ENCODE measurements at regions not wholly inside any gene's neighbourhood (a gene's known extent, or its start where the extent isn't known, plus 50 kb on each side); places are given as distances from the start of the nearest gene placed in this dataset.

GRCh38 chr11:100619484-100619883 lies 67.6 kb upstream of the ARHGAP42 start:
- Mint-ChIP-seq H3K27me3 (no peaks in the 10 kb centered on the region), H3K4me3 (no peak overlapping the region), H3K27ac (no peak overlapping the region), H3K4me1 (no peaks in the 10 kb centered on the region), H3K9me3 (peaks cover 9 to 45% (median 20%) of the 10 kb centered on the region in 11 donors), H3K36me3 (peaks cover 0 to 11% (median 0%) of the 10 kb centered on the region in 5 donors)
- H3K36me3 ChIP-seq (ENCODE audit: control insufficient read depth in 2 of 3, insufficient read depth in 3 of 3, low read length in 3 of 3), result no peaks in the 10 kb centered on the region
- intact Hi-C loops (cut with micrococcal nuclease), result no loop called here
- no peaks in the 10 kb centered on the region for H3K4me1 ChIP-seq (ENCODE audit: control insufficient read depth in 2 of 2, insufficient read depth in 2 of 2, low read length in 2 of 2)
- no peaks in the 10 kb centered on the region for H3K27me3 ChIP-seq (ENCODE audit: control insufficient read depth in 2 of 2, insufficient read depth in 2 of 2, low read length in 2 of 2)
- ChIA-PET POLR2A (no interaction called here), CTCF (no interaction called here)
- H3K27ac ChIP-seq (ENCODE audit: low read depth, low read length), result no peak overlapping the region
- H3K4me3 ChIP-seq (ENCODE audit: low read length), result no peak overlapping the region
- DNase-seq (no peak), ATAC-seq (no peak)
- peaks cover 0 to 14% (median 0%) of the 10 kb centered on the region in 3 experiments for H3K9me3 ChIP-seq (ENCODE audit: control insufficient read depth in 2 of 3, low read length in 3 of 3)

GRCh38 chr11:100622404-100622803 lies 64.7 kb upstream of the ARHGAP42 start:
- ChIA-PET POLR2A (no interaction called here), CTCF (no interaction called here)
- DNase-seq, result no peak
- no peak for ATAC-seq
- intact Hi-C loops (cut with micrococcal nuclease), result no loop called here
- Histone ChIP-seq H3K27ac (ENCODE audit: low read depth, low read length) (no peak overlapping the region), H3K4me3 (ENCODE audit: low read length) (no peak overlapping the region), H3K9me3 (ENCODE audit: control insufficient read depth in 2 of 3, low read length in 3 of 3) (peaks cover 0 to 14% (median 0%) of the 10 kb centered on the region in 3 experiments), H3K36me3 (ENCODE audit: control insufficient read depth in 2 of 3, insufficient read depth in 3 of 3, low read length in 3 of 3) (no peaks in the 10 kb centered on the region), H3K27me3 (ENCODE audit: control insufficient read depth in 2 of 2, insufficient read depth in 2 of 2, low read length in 2 of 2) (no peaks in the 10 kb centered on the region), H3K4me1 (ENCODE audit: control insufficient read depth in 2 of 2, insufficient read depth in 2 of 2, low read length in 2 of 2) (no peaks in the 10 kb centered on the region)
- H3K4me1 Mint-ChIP-seq, result no peaks in the 10 kb centered on the region
- H3K27ac Mint-ChIP-seq, result no peak overlapping the region
- no peak overlapping the region for H3K4me3 Mint-ChIP-seq
- peaks cover 0 to 11% (median 0%) of the 10 kb centered on the region in 5 donors for H3K36me3 Mint-ChIP-seq
- no peaks in the 10 kb centered on the region for H3K27me3 Mint-ChIP-seq
- H3K9me3 Mint-ChIP-seq, result peaks cover 10 to 51% (median 21%) of the 10 kb centered on the region in 11 donors

GRCh38 chr11:100624346-100624745 lies 62.7 kb upstream of the ARHGAP42 start:
- Mint-ChIP-seq H3K27me3 (no peaks in the 10 kb centered on the region), H3K4me1 (no peaks in the 10 kb centered on the region), H3K36me3 (peaks cover 0 to 11% (median 0%) of the 10 kb centered on the region in 5 donors), H3K4me3 (no peak overlapping the region), H3K9me3 (peaks cover 8 to 44% (median 21%) of the 10 kb centered on the region in 11 donors), H3K27ac (peak overlapping the region in 1 of 9 donors; percentile 5)
- H3K27ac ChIP-seq (ENCODE audit: low read depth, low read length), result no peak overlapping the region
- no peak for ATAC-seq
- peaks cover 0 to 14% (median 0%) of the 10 kb centered on the region in 3 experiments for H3K9me3 ChIP-seq (ENCODE audit: control insufficient read depth in 2 of 3, low read length in 3 of 3)
- CTCF ChIA-PET, result no interaction called here
- POLR2A ChIA-PET, result no interaction called here
- no peak for DNase-seq
- no peaks in the 10 kb centered on the region for H3K27me3 ChIP-seq (ENCODE audit: control insufficient read depth in 2 of 2, insufficient read depth in 2 of 2, low read length in 2 of 2)
- H3K4me3 ChIP-seq (ENCODE audit: low read length), result no peak overlapping the region
- intact Hi-C loops (cut with micrococcal nuclease), result no loop called here
- no peaks in the 10 kb centered on the region for H3K4me1 ChIP-seq (ENCODE audit: control insufficient read depth in 2 of 2, insufficient read depth in 2 of 2, low read length in 2 of 2)
- no peaks in the 10 kb centered on the region for H3K36me3 ChIP-seq (ENCODE audit: control insufficient read depth in 2 of 3, insufficient read depth in 3 of 3, low read length in 3 of 3)

- POLR2A ChIA-PET, result no interaction called here
- DNase-seq (no peak), ATAC-seq (no peak)
- Histone ChIP-seq H3K36me3 (ENCODE audit: control insufficient read depth in 2 of 3, insufficient read depth in 3 of 3, low read length in 3 of 3) (no peaks in the 10 kb centered on the region), H3K9me3 (ENCODE audit: control insufficient read depth in 2 of 3, low read length in 3 of 3) (peaks cover 0 to 14% (median 0%) of the 10 kb centered on the region in 3 experiments), H3K4me1 (ENCODE audit: control insufficient read depth in 2 of 2, insufficient read depth in 2 of 2, low read length in 2 of 2) (no peaks in the 10 kb centered on the region), H3K4me3 (ENCODE audit: low read length) (no peak overlapping the region), H3K27ac (ENCODE audit: low read depth, low read length) (no peak overlapping the region), H3K27me3 (ENCODE audit: control insufficient read depth in 2 of 2, insufficient read depth in 2 of 2, low read length in 2 of 2) (no peaks in the 10 kb centered on the region)
- no peaks in the 10 kb centered on the region for H3K27me3 Mint-ChIP-seq
- peaks cover 0 to 11% (median 0%) of the 10 kb centered on the region in 5 donors for H3K36me3 Mint-ChIP-seq
- H3K27ac Mint-ChIP-seq, result no peak overlapping the region
- H3K9me3 Mint-ChIP-seq, result peaks cover 7 to 44% (median 21%) of the 10 kb centered on the region in 11 donors
- CTCF ChIA-PET, result no interaction called here
- intact Hi-C loops (cut with micrococcal nuclease), result no loop called here
- no peaks in the 10 kb centered on the region for H3K4me1 Mint-ChIP-seq
- H3K4me3 Mint-ChIP-seq, result no peak overlapping the region
Observed at GRCh38 chr11:100625041-100625440, 62.0 kb upstream of the ARHGAP42 start.

DNA sequence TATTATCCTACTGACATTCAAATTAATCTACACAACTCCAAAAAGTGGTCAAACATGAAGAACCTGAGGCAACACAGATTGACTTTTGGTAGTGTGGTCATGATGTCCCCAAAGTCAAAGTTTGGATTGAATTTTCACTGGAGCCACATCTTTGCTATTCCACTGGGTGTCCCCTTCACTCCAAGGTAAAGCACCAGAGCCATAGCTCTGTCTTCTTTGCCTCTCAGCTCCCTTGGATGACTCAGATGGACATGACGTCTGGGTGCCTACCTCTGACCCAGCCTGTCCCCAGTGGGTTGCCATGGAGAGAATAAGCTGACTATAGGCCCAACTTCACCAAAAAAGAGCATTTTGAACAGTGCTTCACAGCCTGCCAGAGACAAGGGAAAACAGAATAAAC lies 57.4 kb upstream of the ARHGAP42 start:
- no peak overlapping the region for H3K4me3 ChIP-seq (ENCODE audit: low read length)
- no peaks in the 10 kb centered on the region for H3K4me1 ChIP-seq (ENCODE audit: control insufficient read depth in 2 of 2, insufficient read depth in 2 of 2, low read length in 2 of 2)
- Mint-ChIP-seq H3K9me3 (peaks cover 0 to 14% (median 4%) of the 10 kb centered on the region in 11 donors), H3K27me3 (no peaks in the 10 kb centered on the region), H3K36me3 (peaks cover 0 to under 1% (median 0%) of the 10 kb centered on the region in 5 donors), H3K4me3 (no peak overlapping the region), H3K4me1 (no peaks in the 10 kb centered on the region), H3K27ac (no peak overlapping the region)
- DNase-seq (no peak), ATAC-seq (no peak)
- H3K27ac ChIP-seq (ENCODE audit: low read depth, low read length), result no peak overlapping the region
- intact Hi-C loops (cut with micrococcal nuclease), result no loop called here
- H3K27me3 ChIP-seq (ENCODE audit: control insufficient read depth in 2 of 2, insufficient read depth in 2 of 2, low read length in 2 of 2), result no peaks in the 10 kb centered on the region
- no peaks in the 10 kb centered on the region for H3K9me3 ChIP-seq (ENCODE audit: control insufficient read depth in 2 of 3, low read length in 3 of 3)
- H3K36me3 ChIP-seq (ENCODE audit: control insufficient read depth in 2 of 3, insufficient read depth in 3 of 3, low read length in 3 of 3), result no peaks in the 10 kb centered on the region
- ChIA-PET CTCF (no interaction called here), POLR2A (no interaction called here)

GRCh38 chr11:100630898-100631297 lies 56.2 kb upstream of the ARHGAP42 start:
- no peaks in the 10 kb centered on the region for H3K36me3 ChIP-seq (ENCODE audit: control insufficient read depth in 2 of 3, insufficient read depth in 3 of 3, low read length in 3 of 3)
- H3K4me1 ChIP-seq (ENCODE audit: control insufficient read depth in 2 of 2, insufficient read depth in 2 of 2, low read length in 2 of 2), result no peaks in the 10 kb centered on the region
- ChIA-PET POLR2A (no interaction called here), CTCF (no interaction called here)
- no peaks in the 10 kb centered on the region for H3K9me3 ChIP-seq (ENCODE audit: control insufficient read depth in 2 of 3, low read length in 3 of 3)
- Mint-ChIP-seq H3K4me1 (no peaks in the 10 kb centered on the region), H3K36me3 (no peaks in the 10 kb centered on the region), H3K4me3 (no peak overlapping the region), H3K9me3 (peaks cover 0 to 19% (median 4%) of the 10 kb centered on the region in 11 donors), H3K27ac (no peak overlapping the region), H3K27me3 (no peaks in the 10 kb centered on the region)
- DNase-seq (no peak), ATAC-seq (no peak)
- H3K27me3 ChIP-seq (ENCODE audit: control insufficient read depth in 2 of 2, insufficient read depth in 2 of 2, low read length in 2 of 2), result no peaks in the 10 kb centered on the region
- no peak overlapping the region for H3K4me3 ChIP-seq (ENCODE audit: low read length)
- intact Hi-C loops (cut with micrococcal nuclease), result no loop called here
- H3K27ac ChIP-seq (ENCODE audit: low read depth, low read length), result no peak overlapping the region

DNA sequence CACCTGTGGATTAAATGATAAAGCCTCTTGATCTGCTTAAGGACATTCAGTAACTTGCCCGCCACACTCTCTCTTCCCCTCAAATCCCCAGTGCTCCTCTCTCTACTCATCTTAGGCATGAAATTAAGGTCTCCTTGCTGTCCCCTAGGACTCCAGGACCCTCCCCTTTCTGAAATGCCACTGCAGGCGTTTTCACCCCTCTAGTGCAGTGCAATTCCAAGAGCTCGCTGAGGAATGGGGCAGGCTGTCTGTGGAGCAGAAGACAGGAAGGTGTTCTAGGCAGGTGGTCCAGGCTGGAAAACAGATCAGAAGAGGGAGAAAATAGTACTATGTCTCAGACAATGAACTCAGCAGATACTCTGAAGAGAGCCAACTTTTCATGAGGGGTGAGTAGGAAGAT lies 55.8 kb upstream of the ARHGAP42 start:
- CTCF ChIA-PET, result no interaction called here
- no peaks in the 10 kb centered on the region for H3K36me3 Mint-ChIP-seq
- no peaks in the 10 kb centered on the region for H3K4me1 Mint-ChIP-seq
- ATAC-seq, result no peak
- peaks cover 0 to 21% (median 4%) of the 10 kb centered on the region in 11 donors for H3K9me3 Mint-ChIP-seq
- POLR2A ChIA-PET, result no interaction called here
- no peaks in the 10 kb centered on the region for H3K4me1 ChIP-seq (ENCODE audit: control insufficient read depth in 2 of 2, insufficient read depth in 2 of 2, low read length in 2 of 2)
- H3K9me3 ChIP-seq (ENCODE audit: control insufficient read depth in 2 of 3, low read length in 3 of 3), result no peaks in the 10 kb centered on the region
- no peak overlapping the region for H3K4me3 ChIP-seq (ENCODE audit: low read length)
- H3K4me3 Mint-ChIP-seq, result no peak overlapping the region
- no peaks in the 10 kb centered on the region for H3K27me3 Mint-ChIP-seq
- no peaks in the 10 kb centered on the region for H3K36me3 ChIP-seq (ENCODE audit: control insufficient read depth in 2 of 3, insufficient read depth in 3 of 3, low read length in 3 of 3)
- DNase-seq, result no peak
- no peak overlapping the region for H3K27ac ChIP-seq (ENCODE audit: low read depth, low read length)
- intact Hi-C loops (cut with micrococcal nuclease), result no loop called here
- H3K27ac Mint-ChIP-seq, result no peak overlapping the region
- H3K27me3 ChIP-seq (ENCODE audit: control insufficient read depth in 2 of 2, insufficient read depth in 2 of 2, low read length in 2 of 2), result no peaks in the 10 kb centered on the region

All from naive thymus-derived CD4-positive, alpha-beta T cell (primary cell).